GDM1 (cell line): ENCODE measurements at regions not wholly inside any gene's neighbourhood (a gene's known extent, or its start where the extent isn't known, plus 50 kb on each side); places are given as distances from the start of the nearest gene placed in this dataset.
"Not testable (repeated sequence)": the region's sequence is repeated elsewhere in the genome, so short reads cannot be mapped to it uniquely, and the experiment has no call there.

Source experiments
- DNase-seq: peaks from one replicate; lab custom pipeline; 2025; lab: John Stamatoyannopoulos, UW

- DNase-seq: no peak
Observed at GRCh38 chr15:87477026-87477425, 779.5 kb downstream of the NTRK3 start.

- DNase-seq: no peak
Observed at GRCh38 chr15:87470923-87471322, 785.6 kb downstream of the NTRK3 start.

GRCh38 chr15:87463956-87464355, 792.6 kb downstream of the NTRK3 start:
- DNase-seq: not testable (repeated sequence)

- DNase-seq: no peak
Observed at GRCh38 chr15:87461631-87462030, 794.9 kb downstream of the NTRK3 start.

GRCh38 chr15:87454860-87455259, 801.7 kb downstream of the NTRK3 start:
- DNase-seq: no peak

- no peak for DNase-seq
Observed at GRCh38 chr15:87450314-87450713, 806.2 kb downstream of the NTRK3 start.

- no peak for DNase-seq
Observed at GRCh38 chr15:87439090-87439489, 817.4 kb downstream of the NTRK3 start.

- no peak for DNase-seq
Observed at GRCh38 chr15:87433871-87434270, 822.7 kb downstream of the NTRK3 start.

- no peak for DNase-seq
Observed at GRCh38 chr15:87429754-87430153, 826.8 kb downstream of the NTRK3 start.

GRCh38 chr15:87420017-87420416, 836.5 kb downstream of the NTRK3 start:
- no peak for DNase-seq

GRCh38 chr15:87419344-87419743, 837.2 kb downstream of the NTRK3 start:
- DNase-seq: no peak

GRCh38 chr15:87416591-87417257, 839.8 kb downstream of the NTRK3 start:
- no peak for DNase-seq

- DNase-seq: no peak
Observed at GRCh38 chr15:87408902-87409301, 847.6 kb downstream of the NTRK3 start.

- DNase-seq: no peak
Observed at GRCh38 chr15:87403973-87404372, 852.6 kb downstream of the NTRK3 start.

- DNase-seq: no peak
Observed at GRCh38 chr15:87401973-87402372, 854.6 kb downstream of the NTRK3 start.

GRCh38 chr15:87394676-87395075, 861.9 kb downstream of the NTRK3 start:
- DNase-seq: no peak

- no peak for DNase-seq
Observed at GRCh38 chr15:87387766-87388165, 868.8 kb downstream of the NTRK3 start.

- DNase-seq: no peak
Observed at GRCh38 chr15:87374339-87374738, 882.2 kb downstream of the NTRK3 start.

GRCh38 chr15:87369269-87369668, 887.3 kb downstream of the NTRK3 start:
- DNase-seq: no peak

GRCh38 chr15:87368511-87368910, 888.0 kb downstream of the NTRK3 start:
- DNase-seq: no peak

GRCh38 chr15:87365186-87365585, 891.4 kb downstream of the NTRK3 start:
- no peak for DNase-seq

- DNase-seq: no peak
Observed at GRCh38 chr15:87362531-87362930, 894.0 kb downstream of the NTRK3 start.

GRCh38 chr15:87357637-87358313, 898.8 kb downstream of the NTRK3 start:
- no peak for DNase-seq

GRCh38 chr15:87355946-87356345, 900.6 kb downstream of the NTRK3 start:
- no peak for DNase-seq
